NCI-H2029 (cell line): ENCODE measurements at regions not wholly inside any gene's neighbourhood (a gene's known extent, or its start where the extent isn't known, plus 50 kb on each side); places are given as distances from the start of the nearest gene placed in this dataset.

ENCODE experiments used
- DNase-seq: peaks from one replicate; lab custom pipeline; 2025; lab: John Stamatoyannopoulos, UW

DNA sequence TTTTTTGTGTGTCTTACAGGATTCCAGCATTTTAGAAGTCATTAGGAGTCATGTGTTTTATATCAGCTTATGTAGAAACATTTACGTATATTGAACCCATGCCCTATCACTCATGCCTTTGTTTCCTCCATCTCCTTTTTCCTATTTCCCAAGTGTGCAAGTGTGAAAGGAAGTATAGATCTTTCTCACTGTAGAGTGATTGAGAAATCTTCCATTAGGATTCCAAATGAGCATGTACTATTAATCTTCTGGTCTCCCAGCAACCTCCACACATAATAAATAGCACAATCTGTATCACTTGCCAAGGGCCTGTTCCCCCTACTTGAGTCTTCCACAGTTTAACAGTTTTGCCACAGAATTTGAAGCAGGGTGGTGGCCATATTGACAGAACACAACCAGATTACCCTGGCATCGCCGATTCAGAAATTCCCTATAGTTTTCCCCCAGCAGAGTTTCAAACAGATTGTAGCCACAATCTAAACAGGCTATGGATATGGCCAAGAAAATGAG is 1052.8 kb downstream of the TTLL7 start:
- DNase-seq, result no peak

DNA sequence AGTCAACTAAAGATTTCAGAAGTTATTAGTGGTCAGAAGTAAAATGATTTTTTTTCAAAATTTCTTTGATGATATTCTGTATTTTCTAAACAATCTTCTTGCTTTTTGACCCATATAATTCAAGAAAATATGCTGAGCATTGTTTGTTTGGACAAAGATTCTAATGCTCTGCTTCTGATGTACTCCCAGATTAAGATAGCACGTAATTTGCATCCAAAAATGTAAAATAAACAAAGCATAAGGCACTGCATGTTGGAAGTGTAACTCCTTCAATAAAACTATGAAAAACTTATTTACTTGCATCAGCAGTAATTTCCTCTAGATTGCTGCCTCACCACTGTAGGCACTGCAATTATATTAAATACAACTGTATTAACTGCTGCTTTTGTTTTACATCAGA is 1054.1 kb downstream of the TTLL7 start:
- no peak for DNase-seq

DNA sequence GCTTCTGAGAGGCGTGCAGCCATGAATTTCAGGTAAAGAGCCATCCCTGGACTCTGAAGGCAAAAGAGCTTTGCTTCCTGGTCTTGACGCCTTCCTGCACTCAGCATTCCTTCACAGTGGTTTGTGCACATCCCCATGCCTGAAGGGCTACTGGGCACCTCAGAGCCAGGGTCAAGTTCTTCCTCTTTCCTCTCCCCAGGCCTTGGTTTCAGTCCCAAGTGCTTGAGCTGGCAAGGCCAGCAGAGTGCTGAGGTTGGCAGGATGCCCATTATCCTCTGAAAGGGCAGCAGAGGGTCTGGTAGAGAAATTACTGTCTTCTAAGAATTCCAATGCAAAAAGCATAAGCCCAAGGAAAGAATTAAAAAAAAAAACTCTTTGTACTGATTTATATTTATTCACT is 1064.9 kb downstream of the TTLL7 start:
- no peak for DNase-seq

DNA sequence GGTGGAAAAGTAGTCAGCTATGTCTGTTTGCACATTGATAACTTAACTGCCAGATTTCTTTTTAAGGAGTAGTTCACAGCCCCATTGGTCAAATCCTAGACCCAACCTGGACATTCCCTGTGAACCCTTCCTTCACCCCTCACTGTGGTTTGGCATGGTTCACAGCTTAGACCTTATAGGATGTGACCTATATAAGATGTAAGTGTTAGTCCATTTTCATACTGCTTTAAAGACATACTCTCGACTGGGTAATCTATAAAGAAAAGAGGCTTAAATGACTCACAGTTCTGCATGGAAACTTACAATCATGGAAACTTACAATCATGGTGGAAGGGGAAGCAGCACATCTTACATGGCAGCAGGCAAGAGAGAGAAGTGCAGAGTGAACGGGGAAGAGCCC is 1066.2 kb downstream of the TTLL7 start:
- DNase-seq, result no peak

DNA sequence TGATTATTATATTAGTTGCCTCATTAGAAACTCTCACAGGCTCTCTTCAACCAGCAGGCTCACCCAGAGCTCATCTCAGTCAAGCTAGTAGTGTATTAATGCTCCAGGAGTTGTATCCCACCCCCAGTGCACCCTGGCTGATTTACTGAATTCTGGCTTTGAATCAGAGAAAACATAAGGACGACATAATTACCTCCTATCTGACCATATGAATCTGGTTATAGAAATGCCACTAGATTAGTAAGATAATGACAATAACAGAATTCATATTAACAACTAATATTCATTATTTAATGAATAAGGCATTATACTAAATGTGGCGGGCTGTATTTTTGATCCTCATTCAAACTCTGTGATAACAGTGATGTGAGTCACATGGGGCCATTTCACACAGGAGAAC is 1066.7 kb downstream of the TTLL7 start:
- DNase-seq, result no peak

DNA sequence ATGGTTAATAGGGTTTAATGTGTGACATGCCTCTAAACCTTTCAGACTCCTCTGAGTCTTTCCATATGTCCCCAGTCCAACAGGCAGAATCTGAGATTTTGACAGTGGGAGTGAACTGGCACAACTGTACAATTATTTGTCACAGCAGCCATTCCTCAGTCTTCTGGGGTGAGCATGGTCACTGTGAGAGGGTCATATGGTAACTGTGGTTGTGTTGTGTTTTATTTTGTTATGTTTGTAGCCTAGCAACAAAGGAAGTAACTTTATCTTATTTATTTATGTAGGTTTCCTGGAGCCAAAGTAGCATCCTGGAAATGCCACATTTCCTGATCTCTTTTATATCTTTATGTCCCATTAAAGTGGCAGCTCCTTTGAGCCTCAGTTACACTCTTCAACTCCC is 1067.9 kb downstream of the TTLL7 start:
- DNase-seq, result peak; percentile 11

DNA sequence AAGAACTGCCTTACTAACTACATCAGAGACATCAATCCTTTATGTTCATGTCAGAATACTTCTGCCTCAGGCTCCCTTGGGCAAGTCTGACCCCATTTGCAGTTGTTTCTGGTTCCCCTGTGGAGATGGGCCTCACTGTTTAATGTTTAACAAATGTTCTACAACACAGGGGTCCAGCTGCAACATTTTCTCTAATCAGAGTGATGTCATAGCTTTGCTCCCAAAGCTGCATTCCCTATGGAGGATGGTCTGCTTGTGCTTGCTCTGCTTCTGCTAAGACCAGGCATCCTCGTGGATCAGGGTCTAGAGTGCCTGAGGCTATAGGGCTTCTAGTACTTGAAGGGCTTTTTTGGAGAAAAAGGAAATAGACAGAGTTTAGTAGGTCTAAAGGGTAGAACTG is 1071.2 kb downstream of the TTLL7 start:
- no peak for DNase-seq

DNA sequence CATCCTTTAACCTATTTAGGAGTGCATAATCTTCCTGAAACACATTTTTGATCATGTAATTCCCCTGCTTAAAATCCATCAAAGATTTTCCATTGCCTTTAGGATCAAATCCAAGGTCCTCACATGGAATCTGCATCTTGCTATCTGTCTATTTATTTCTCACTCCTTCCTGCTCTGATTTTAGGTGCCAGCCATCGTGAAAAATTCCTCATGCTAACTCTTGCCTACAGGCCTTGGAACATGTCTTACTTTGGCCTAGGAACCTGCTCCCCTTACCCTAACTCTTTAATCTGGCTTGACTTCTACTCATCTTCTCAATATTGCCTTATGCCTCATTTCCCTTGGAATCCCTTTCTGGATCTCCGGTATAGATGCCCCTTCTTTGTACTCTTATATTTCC is 1074.3 kb downstream of the TTLL7 start:
- DNase-seq, result no peak

DNA sequence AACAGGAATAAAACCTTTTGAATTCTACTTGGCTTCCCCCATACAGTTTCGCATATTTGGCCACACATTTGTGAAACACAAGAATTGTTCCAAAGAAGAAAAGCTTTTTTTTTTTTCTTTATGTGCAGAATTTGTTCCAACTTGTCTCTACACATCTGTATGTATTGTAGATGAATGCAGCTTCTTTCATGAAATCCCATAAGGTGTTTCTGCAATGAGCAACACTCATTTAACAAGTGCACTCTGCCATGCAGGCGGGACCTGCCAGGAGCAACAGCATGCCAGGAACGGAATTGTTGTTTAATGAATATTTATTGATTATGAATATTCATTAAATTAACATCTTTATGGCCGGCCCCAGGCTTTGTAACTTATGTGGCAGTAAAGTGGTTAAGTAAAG is 1075.0 kb downstream of the TTLL7 start:
- no peak for DNase-seq

DNA sequence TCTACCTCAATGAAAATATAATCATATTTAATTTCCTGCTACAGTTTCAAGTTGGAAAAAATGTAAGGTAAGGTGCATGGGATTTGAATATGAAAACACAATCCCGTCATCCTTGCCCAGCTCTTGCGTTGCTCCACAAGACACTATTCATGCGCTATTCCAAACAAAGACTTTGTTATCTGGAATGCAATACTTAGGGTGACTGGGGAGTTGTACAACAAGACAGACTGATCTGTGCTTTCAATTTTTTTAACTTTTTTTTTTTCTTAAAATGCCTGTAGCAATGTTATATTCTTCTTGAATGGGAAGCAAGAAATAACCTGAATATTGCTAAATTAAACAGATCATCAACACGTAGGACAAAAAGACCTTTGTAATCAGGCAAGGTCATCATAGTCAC is 1077.2 kb downstream of the TTLL7 start:
- DNase-seq, result no peak

DNA sequence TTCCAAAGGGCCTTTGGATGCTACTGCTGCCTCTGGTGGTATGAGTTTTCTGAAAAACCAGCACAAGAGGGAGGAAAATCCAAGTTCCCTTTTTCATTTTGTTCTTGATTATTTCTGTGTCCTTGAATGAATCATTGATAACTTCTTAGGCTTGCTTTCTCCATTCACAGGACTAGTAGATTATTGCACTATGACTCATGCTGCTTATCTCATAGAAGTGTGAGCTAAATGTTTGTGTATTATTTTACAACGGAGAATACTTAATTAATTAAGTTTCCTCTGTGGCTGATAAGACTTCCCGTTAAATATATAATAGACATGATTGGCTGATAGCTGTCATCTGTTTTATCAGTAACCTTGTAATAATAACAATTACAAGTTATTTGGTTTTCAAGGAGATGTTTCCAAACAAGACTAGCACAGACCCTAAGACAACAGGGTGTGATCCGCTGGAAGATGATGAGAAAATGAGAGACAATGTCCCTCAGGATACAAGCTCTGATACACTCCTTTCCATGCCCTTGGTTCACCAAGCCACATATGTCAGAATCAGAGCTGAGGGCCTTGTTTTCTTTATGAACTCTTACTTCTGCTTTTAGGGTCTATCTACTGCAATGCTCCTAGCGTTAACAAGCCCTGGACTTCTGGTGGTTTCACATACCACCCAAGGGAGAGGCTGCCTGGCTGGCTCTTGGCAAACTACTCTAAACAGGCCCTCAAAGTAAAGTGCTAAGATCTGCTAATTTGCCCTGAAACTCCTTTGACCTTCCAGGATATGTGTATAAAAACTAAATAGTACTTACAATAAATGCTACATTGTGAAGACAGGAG is 1078.3 kb downstream of the TTLL7 start:
- no peak for DNase-seq

DNA sequence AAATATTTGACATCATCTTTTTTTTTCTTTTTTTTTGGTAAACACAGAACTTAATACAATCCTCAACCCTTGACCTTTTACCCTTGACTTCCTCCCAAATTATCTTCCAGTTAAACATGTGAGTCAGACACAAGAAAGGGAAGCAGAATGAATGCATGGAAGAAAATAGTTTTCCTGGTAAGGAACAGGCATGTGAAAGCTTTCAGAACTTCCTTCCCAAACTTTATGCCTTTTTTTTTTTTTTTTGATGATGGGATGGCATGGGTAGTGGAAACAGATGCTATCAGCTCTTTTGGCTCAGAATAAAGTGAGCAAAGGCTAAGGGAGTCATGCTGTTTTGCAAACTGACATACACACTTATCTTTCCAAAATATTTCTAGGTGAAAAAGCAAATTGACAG is 1079.1 kb downstream of the TTLL7 start:
- no peak for DNase-seq

DNA sequence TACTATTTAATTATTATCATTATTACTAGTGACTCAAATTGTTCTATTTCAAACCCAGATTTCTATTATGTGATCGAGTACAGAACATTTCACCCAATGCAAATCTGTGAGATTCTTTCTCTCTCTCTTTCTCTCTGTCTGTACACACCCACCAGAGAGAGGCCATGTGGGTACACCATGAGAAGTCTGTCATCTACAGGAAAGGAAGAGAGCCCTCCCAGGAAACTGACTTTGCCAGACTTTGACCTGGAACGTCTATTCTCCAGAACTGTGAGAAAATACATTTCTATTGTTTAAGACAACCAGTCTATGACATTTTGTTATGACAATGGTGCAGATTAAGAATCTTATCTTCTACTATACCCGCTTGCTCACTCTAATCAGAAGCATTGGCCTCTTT is 1091.6 kb downstream of the TTLL7 start:
- DNase-seq, result no peak

DNA sequence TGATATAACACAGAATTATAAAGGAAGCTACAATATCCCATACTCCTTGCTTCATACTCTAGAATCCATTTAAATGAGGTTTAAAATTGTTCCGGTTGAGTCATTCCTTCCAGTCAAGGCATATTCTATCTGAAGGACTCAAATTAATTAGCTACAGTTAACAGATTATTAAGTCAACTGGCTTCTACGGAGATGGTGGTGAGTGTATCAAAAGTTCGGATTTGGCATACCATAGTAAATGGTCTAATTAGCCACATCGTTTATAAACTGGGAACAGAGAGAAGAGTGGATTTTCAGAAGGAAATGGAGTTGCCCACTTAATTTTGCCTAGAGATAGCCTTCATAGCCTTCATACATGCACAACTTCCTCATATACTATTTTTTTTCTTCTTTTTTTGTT is 1095.3 kb downstream of the TTLL7 start:
- no peak for DNase-seq

DNA sequence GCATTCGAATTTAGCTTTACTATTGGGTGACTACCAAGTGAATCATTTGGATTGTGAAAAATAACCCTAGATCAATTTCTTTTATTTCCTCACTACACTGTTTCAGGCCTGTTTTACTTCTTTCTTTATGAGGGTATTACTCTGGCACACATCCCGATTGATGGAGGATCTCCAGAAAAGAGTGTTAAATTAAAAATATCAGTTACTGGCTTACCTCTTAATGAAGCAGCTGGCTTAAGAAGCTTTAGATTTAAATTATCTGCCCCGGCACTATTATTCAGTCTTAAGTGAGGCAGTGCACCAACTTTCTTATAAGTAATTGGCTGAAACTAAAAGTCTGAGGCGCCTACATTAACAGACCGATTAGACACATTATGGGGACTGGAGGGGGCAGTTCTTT is 1097.4 kb downstream of the TTLL7 start:
- no peak for DNase-seq

DNA sequence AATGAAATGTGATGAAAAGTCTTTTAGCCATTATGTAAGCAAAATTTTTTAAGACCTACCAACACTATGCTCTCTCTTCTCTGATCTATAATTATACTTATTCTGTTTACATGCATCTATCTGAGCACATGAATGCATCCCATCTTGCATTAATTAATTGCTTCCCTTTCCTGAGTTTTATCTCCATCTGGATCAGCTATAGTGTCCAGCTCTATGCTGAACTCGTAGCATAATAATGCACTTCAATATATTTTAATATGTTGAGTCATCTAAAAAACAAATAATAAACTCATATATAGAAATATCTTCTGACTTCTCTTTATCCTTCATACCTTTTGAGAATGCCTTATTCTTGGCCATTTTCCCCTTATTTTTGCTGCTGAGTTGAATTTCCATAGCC is 1097.8 kb downstream of the TTLL7 start:
- no peak for DNase-seq

DNA sequence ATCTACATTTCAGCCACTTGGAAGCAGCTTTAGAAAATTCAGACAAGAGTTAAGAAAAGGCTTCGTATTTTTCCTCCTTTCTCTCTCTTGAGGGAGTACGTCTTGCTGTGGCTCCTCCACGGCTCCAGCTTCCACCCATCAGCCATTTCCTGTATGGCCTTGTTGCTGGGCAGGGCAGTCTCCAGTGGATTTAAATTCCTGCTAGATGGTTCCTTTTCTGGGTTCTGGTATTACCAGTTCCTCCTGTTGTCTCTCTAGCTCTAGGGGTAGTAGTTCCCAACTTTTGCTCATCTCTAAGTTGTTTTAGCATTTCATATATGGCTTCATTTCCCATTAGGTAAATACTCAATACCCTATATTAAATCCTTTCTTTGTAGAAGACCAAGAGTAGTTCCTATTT is 1098.3 kb downstream of the ADGRL2 start:
- DNase-seq, result no peak

DNA sequence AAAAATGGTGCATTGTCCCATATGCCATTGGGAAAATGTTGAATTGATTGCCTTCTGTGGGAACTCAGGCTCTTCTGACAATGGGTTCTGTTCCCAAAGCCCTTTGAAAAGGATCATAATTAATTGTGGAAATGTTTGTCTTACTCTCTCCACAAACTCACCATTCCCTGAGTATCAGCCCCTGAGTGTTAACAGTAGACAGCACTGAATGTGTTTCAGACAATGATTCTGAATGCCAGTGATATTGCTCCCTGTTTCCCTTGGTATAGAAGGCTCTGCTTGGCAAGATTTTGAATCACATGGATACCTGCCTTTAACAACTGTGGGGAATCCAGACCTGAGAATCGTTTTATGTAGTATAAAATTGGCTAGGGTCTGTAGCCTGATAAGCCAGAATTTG is 1096.8 kb downstream of the ADGRL2 start:
- DNase-seq, result no peak

DNA sequence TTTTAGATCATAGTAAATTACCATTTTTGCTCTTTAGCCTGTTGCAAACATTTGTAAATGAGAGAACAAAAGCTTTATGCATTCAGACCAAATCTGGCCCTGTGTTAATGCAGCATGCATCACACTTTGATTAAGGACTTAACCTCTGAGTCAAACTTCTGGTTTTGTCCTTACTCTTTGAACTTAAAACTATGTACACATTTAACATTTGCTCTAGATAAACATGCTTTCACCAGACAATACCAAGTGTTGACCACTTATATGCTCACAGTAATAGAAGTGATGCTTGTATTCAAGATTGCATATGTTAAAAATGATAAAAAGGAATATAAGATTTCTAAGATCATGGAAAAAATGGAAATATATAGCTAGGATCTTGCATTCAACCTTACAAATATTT is 1095.3 kb downstream of the ADGRL2 start:
- no peak for DNase-seq

DNA sequence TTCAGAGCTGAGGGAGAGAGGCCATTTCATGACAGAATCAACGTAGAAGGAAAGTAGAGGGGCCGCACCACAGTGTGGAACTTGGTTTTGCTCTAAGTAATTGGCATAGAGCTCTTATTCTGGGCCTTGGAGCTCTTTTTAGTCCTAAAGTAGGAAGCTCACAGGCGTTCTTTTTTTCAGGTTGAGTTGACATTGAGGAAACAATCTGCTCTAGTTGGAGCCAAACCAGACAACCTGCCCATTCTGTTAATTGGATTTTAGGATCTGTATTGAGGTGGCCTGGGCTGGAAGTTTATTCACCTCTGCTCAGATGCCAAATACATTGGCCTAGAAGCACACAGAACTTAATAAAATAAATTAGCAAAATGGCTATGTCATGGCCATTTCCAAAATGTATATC is 1093.9 kb downstream of the ADGRL2 start:
- no peak for DNase-seq

DNA sequence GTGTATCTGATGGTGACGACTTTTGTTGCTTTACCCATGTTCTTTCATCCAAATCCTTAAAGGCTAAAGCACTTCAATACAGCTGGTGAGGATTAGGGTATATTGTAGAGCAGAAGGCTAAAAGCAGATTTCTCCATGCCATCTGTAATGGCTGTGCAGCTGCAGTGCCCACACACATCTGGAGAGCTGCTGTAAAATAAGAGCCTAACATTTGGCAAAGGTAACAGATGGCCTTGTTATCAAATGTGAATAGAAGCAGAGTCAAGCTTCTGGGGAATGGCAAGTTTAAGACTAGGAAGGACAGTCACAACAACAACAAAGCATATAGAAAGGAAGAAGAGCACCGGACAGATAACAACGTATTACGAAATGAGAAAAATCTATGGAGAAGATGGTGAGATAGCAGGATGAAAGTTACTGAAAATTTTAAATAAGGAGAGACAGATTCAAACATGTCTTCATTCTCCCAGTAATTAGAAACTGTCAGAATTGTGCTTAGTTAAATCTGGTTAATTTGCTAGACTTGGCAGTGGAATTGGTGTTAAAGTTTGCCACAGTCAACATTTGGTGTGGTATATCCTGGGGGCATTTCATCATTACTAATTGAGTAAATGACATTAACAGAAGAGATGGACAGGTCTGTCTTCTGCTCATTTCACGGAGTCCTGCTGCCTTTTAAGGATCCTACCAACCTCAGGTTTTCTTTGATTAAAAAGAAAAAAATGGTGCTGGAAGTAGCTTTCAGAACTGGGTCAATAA is 1093.2 kb downstream of the ADGRL2 start:
- no peak for DNase-seq

DNA sequence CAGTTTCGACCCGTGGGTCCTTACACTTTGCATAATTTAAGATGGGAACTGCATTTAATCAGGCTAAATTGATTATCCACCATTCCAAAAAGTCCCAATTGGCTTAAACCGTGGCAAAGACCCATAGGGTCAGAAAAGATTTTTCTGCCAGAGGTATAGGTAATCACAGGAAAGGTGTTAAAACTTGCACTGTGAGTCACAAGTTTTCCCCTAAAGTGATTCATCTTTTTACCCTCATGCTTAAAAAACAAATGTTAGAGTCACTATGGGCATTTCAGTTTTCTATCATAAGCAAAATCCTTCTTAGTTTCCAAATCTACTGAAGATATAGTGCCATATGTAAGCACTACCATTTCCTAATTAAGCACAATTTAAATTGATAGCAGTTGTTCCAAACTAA is 1079.8 kb downstream of the ADGRL2 start:
- no peak for DNase-seq

DNA sequence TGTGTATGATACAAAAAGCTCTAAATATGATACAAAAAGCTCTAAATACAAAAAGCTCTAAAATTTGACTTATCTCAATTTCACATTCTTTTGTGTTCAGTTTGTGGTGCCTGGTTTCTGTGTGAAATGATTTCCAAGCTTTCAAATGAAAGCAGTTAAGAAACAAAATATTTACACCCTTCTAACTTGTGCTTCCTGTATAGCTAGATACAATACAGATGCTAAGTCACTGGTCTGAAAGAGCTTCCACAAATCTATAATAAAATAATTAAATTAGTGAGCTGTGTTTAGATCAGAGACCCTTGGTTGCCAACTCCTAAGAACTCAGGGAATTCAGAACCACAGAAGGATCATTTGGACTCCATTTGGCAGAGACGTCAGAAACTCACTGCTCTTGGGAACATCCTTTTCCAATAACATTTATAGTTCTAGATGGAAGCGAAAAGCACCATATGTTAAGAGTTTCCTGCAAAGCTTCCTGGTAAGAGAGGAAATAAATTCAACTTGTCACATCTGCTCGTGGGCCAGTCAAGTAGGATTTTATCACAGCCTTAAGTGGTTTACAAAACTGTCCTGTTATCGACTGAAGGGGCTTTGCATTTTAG is 1079.1 kb downstream of the ADGRL2 start:
- no peak for DNase-seq
